H9 (cell line): ENCODE measurements at regions not wholly inside any gene's neighbourhood (a gene's known extent, or its start where the extent isn't known, plus 50 kb on each side); places are given as distances from the start of the nearest gene placed in this dataset.
"Not testable (repeated sequence)": the region's sequence is repeated elsewhere in the genome, so short reads cannot be mapped to it uniquely, and the experiment has no call there.

Experiments used
- DNase-seq: peaks from one replicate; pipeline ENCODE4 v3.0.0-alpha.2; 2017
- H2AFZ ChIP-seq: one replicate; pipeline ENCODE4 v1.6.1; 2013; ENCODE audit warnings: mild to moderate bottlenecking, low read length, control low read depth, moderate library complexity
- H2AK5ac ChIP-seq: 2 replicates; pipeline ENCODE4 v1.6.1; 2013; ENCODE audit warnings: low read length, control low read depth, mixed read lengths; ENCODE audit not compliant: insufficient read length
- H2BK120ac ChIP-seq: one replicate; pipeline ENCODE4 v1.6.1; 2013; ENCODE audit warnings: low read depth, mild to moderate bottlenecking, low read length, control low read depth, inconsistent platforms; ENCODE audit not compliant: poor library complexity, severe bottlenecking
- H2BK12ac ChIP-seq: 2 replicates; pipeline ENCODE4 v1.6.1; 2013; ENCODE audit warnings: low read length, control low read depth, mixed read lengths, low read depth; ENCODE audit not compliant: insufficient read length
- H2BK15ac ChIP-seq: 2 replicates; pipeline ENCODE4 v1.6.1; 2013; ENCODE audit warnings: low read depth, low read length, control low read depth
- H2BK20ac ChIP-seq: one replicate; pipeline ENCODE4 v1.6.1; 2013; ENCODE audit warnings: low read depth, mild to moderate bottlenecking, low read length, control low read depth, inconsistent platforms; ENCODE audit not compliant: poor library complexity, severe bottlenecking
- H2BK5ac ChIP-seq: 2 replicates; pipeline ENCODE4 v1.6.1; 2013; ENCODE audit warnings: low read length, control low read depth, mixed read lengths; ENCODE audit not compliant: insufficient read length
- H3K14ac ChIP-seq: 2 replicates; pipeline ENCODE4 v1.6.1; 2013; ENCODE audit warnings: low read length, control low read depth; ENCODE audit not compliant: insufficient read depth
- H3K18ac ChIP-seq: 2 replicates; pipeline ENCODE4 v1.6.1; 2013; ENCODE audit warnings: low read depth, mild to moderate bottlenecking, mixed read lengths, low read length, control low read depth; ENCODE audit not compliant: insufficient read length
- H3K23ac ChIP-seq: 2 replicates; pipeline ENCODE4 v1.6.1; 2013; ENCODE audit warnings: low read length, control low read depth, mixed read lengths, low read depth; ENCODE audit not compliant: insufficient read length
- H3K23me2 ChIP-seq: 2 replicates; pipeline ENCODE4 v1.6.1; 2013; ENCODE audit warnings: low read depth, mild to moderate bottlenecking, mixed read lengths, low read length, control low read depth; ENCODE audit not compliant: insufficient read length, poor library complexity, severe bottlenecking
- H3K27ac ChIP-seq: 2 replicates; pipeline ENCODE4 v1.5.1; 2013; ENCODE audit warnings: low read length, control low read depth, mixed read lengths, low read depth; ENCODE audit not compliant: insufficient read length
- H3K27me3 ChIP-seq: 2 replicates; pipeline ENCODE4 v1.6.1; 2013; ENCODE audit warnings: low read length, control low read depth, inconsistent platforms; ENCODE audit not compliant: insufficient read depth
- H3K4ac ChIP-seq: 2 replicates; pipeline ENCODE4 v1.6.1; 2013; ENCODE audit warnings: low read depth, mild to moderate bottlenecking, control low read depth, inconsistent platforms, low read length, moderate library complexity
- H3K4me1 ChIP-seq: 2 replicates; pipeline ENCODE4 v1.6.1; 2013; ENCODE audit warnings: low read length, control low read depth, inconsistent platforms; ENCODE audit not compliant: insufficient read depth
- H3K4me2 ChIP-seq: 2 replicates; pipeline ENCODE4 v1.6.1; 2013; ENCODE audit warnings: low read length, control low read depth, mixed read lengths; ENCODE audit not compliant: insufficient read length, insufficient read depth
- H3K56ac ChIP-seq: 2 replicates; pipeline ENCODE4 v1.6.1; 2013; ENCODE audit warnings: low read depth, mild to moderate bottlenecking, mixed read lengths, low read length, control low read depth; ENCODE audit not compliant: insufficient read length
- H3K79me1 ChIP-seq: 2 replicates; pipeline ENCODE4 v1.6.1; 2013; ENCODE audit warnings: low read depth, mild to moderate bottlenecking, moderate library complexity, low read length, control low read depth, inconsistent platforms; ENCODE audit not compliant: insufficient read depth, poor library complexity, severe bottlenecking
- H3K79me2 ChIP-seq: 2 replicates; pipeline ENCODE4 v1.6.1; 2013; ENCODE audit warnings: low read length, control low read depth, inconsistent platforms; ENCODE audit not compliant: insufficient read depth
- H3K9ac ChIP-seq: 2 replicates; pipeline ENCODE4 v1.6.1; 2013; ENCODE audit warnings: low read length, control low read depth, mixed read lengths; ENCODE audit not compliant: insufficient read length; ENCODE audit errors: extremely low read depth
- H3K9me3 ChIP-seq: one replicate; pipeline ENCODE4 v1.6.1; 2013; ENCODE audit warnings: low read depth, low read length, inconsistent platforms; ENCODE audit not compliant: control insufficient read depth
- H3T11ph ChIP-seq: one replicate; pipeline ENCODE4 v1.6.1; 2013; ENCODE audit warnings: mild to moderate bottlenecking, low read length, control low read depth, inconsistent platforms
- H4K20me1 ChIP-seq: one replicate; pipeline ENCODE4 v1.6.1; 2013; ENCODE audit not compliant: control insufficient read depth, insufficient read length, insufficient read depth
- H4K5ac ChIP-seq: 2 replicates; pipeline ENCODE4 v1.6.1; 2013; ENCODE audit warnings: low read depth, mild to moderate bottlenecking, mixed read lengths, low read length, control low read depth; ENCODE audit not compliant: insufficient read length
- H4K8ac ChIP-seq: replicated peaks from 2 replicates; pipeline ENCODE4 v1.6.1; 2013; ENCODE audit warnings: low read length, control low read depth, mixed read lengths, low read depth; ENCODE audit not compliant: insufficient read length
- H4K91ac ChIP-seq: 2 replicates; pipeline ENCODE4 v1.6.1; 2013; ENCODE audit warnings: low read depth, mild to moderate bottlenecking, moderate library complexity, mixed read lengths, low read length, control low read depth; ENCODE audit not compliant: insufficient read length
- H3K27ac Mint-ChIP-seq, 3 experiments: 2 replicates in 2 of 3; 3 replicates in 1 of 3; pipeline ENCODE4 v1.8.0; 2020 to 2021; ENCODE audit warnings: mixed read lengths in 3 of 3, mild to moderate bottlenecking in 1 of 3, moderate library complexity in 1 of 3
- H3K27me3 Mint-ChIP-seq: 2 replicates; pipeline ENCODE4 v1.8.0; 2021; ENCODE audit warnings: low read depth, mild to moderate bottlenecking, moderate library complexity, mixed read lengths
- H3K36me3 Mint-ChIP-seq, 3 experiments: 2 replicates in 2 of 3; 3 replicates in 1 of 3; pipeline ENCODE4 v1.8.0; 2020 to 2021; ENCODE audit warnings: low read depth in 3 of 3, mixed read lengths in 3 of 3; ENCODE audit not compliant: insufficient read depth in 1 of 3
- H3K4me1 Mint-ChIP-seq, 2 experiments: 2 replicates each; pipeline ENCODE4 v1.8.0; 2020; ENCODE audit warnings: mixed read lengths in 2 of 2
- H3K4me3 Mint-ChIP-seq, 2 experiments: 2 replicates in 1 of 2; 3 replicates in 1 of 2; pipeline ENCODE4 v1.8.0; 2020 to 2021; ENCODE audit warnings: mild to moderate bottlenecking in 2 of 2, mixed read lengths in 2 of 2, moderate library complexity in 1 of 2
- H3K9me3 Mint-ChIP-seq, 2 experiments: 2 replicates in 1 of 2; 3 replicates in 1 of 2; pipeline ENCODE4 v1.8.0; 2020; ENCODE audit warnings: mild to moderate bottlenecking in 2 of 2, mixed read lengths in 2 of 2, moderate library complexity in 1 of 2
- WGBS: extraction: QIAGEN DNeasy Blood & Tissue Kit; methylation state at CpG from one replicate; pipeline ENCODE4 v1.1.7; 2013; ENCODE audit warnings: missing lambda C conversion rate, low lambda C conversion rate, mixed read lengths; ENCODE audit not compliant: insufficient read length; ENCODE audit errors: extremely low coverage; 5-methylcytosine and 5-hydroxymethylcytosine counted together

DNA sequence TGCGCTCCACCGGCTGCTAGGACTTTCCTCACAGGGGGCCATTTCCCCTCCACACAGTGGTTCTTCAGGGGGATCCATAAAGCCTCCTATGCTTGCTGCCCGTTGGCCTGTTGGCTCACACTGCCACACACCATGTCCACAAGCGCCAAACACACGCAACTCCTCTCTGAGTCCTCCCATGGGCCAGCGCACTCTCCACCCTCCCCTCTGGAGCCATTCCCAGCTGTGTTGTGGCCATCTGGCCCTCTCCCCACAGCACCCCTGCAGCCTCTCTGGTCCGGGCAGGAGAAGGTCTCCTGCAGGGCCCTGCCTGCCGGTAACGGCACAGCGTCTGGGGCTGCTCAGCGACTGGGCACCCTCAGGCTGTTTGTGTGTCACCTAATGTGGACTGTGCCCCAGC, 4473.3 kb upstream of the OR11H1 start:
- not testable (repeated sequence) for H2AFZ ChIP-seq, DNase-seq, H3K27me3 ChIP-seq, H3K27ac Mint-ChIP-seq, H3K79me2 ChIP-seq, H3K79me1 ChIP-seq, H2BK15ac ChIP-seq, H2BK5ac ChIP-seq, H4K8ac ChIP-seq, H4K20me1 ChIP-seq, H2BK120ac ChIP-seq, H4K91ac ChIP-seq, H3K18ac ChIP-seq, H3K4me3 Mint-ChIP-seq, H3K4ac ChIP-seq, H3K9ac ChIP-seq, H3K14ac ChIP-seq, H3K4me2 ChIP-seq, H2BK20ac ChIP-seq, H4K5ac ChIP-seq, H3K4me1 ChIP-seq, H3K23ac ChIP-seq, H3T11ph ChIP-seq, H3K23me2 ChIP-seq, H3K4me1 Mint-ChIP-seq, H3K56ac ChIP-seq, H2AK5ac ChIP-seq, H3K27ac ChIP-seq, H2BK12ac ChIP-seq
- Mint-ChIP-seq H3K9me3 (peaks cover 69 to 85% of the 10 kb centered on the region in 2 experiments), H3K36me3 (peaks cover 15 to 37% (median 31%) of the 10 kb centered on the region in 3 experiments), H3K27me3 (peaks cover 13% of the 10 kb centered on the region)
- peaks cover 67% of the 10 kb centered on the region for H3K9me3 ChIP-seq
- no CpG with 5 or more reads among the region's 11 CpGs for WGBS

DNA sequence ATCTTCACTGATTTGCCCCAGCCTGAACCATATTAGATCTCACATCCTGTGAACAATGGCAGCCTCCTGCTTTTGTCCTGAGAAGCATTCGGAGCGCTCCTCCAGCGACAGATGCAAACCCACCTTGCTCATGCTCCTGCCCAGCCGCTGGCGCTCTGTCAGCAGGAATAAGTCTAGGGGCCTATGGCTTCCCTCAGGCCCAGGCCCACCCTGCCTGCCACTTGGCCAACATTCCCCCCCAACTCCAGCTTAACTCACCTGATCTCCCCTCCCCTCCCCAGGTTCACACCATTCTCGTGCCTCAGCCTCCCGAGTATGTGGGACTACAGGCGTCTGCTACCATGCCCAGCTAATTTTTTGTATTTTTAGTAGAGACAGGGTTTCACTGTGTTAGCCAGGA, 4472.8 kb upstream of the OR11H1 start:
- no CpG with 5 or more reads among the region's 8 CpGs for WGBS
- not testable (repeated sequence) for H3K79me1 ChIP-seq, H3K56ac ChIP-seq, H4K8ac ChIP-seq, H2AK5ac ChIP-seq, H3K23me2 ChIP-seq, H3K27ac ChIP-seq, H3K4me1 Mint-ChIP-seq, H3K18ac ChIP-seq, H3K14ac ChIP-seq, H4K91ac ChIP-seq, H3K4me2 ChIP-seq, H2BK12ac ChIP-seq, H2BK5ac ChIP-seq, H3K4ac ChIP-seq, H2BK120ac ChIP-seq, H3K4me1 ChIP-seq, H4K20me1 ChIP-seq, H3K4me3 Mint-ChIP-seq, H4K5ac ChIP-seq, H2BK20ac ChIP-seq, H2BK15ac ChIP-seq, H3K9ac ChIP-seq, H3K27ac Mint-ChIP-seq, H2AFZ ChIP-seq, H3K79me2 ChIP-seq, H3K23ac ChIP-seq, H3T11ph ChIP-seq, DNase-seq, H3K27me3 ChIP-seq
- H3K9me3 ChIP-seq: peaks cover 66% of the 10 kb centered on the region
- H3K9me3 Mint-ChIP-seq: peaks cover 70 to 87% of the 10 kb centered on the region in 2 experiments
- peaks cover 13% of the 10 kb centered on the region for H3K27me3 Mint-ChIP-seq
- peaks cover 15 to 37% (median 31%) of the 10 kb centered on the region in 3 experiments for H3K36me3 Mint-ChIP-seq
